ENCODE measurements at regions not wholly inside any gene's neighbourhood (a gene's known extent, or its start where the extent isn't known, plus 50 kb on each side); places are given as distances from the start of the nearest gene placed in this dataset.

- DNase-seq: no peak
Measured at GRCh38 chr5:77157732-77158532, 52.5 kb upstream of the PDE8B start.

GRCh38 chr5:77156379-77156778 is 54.1 kb upstream of the PDE8B start:
- no peak for DNase-seq

DNA sequence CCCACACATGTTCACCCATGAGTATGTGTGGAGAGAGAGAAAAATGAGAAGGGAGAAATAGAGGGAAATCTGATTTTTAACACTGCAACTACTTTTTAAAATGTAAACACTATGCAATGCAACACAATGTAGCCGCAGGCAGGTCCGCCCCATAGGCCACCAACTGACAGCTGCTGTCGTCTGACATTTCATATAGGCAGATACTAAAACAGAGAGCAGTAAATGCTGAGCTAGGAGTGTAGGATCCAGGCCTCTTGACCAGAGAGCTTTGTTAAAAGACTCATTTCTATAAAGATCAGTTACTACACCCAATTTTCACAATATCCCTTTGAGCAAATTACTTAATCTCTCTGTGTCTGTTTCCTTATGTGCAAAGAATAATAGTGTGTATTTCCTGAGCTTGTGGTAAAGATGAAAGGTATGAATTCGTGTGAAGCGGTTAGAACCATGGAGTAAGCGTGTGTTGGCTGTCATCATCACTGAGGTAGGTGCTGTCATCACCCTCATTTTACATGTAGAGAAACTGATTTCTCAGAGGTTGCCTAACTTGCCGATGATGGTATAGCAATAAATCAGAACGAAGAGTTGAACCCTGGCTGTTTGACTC is 55.2 kb upstream of the PDE8B start:
- no peak for DNase-seq

DNA sequence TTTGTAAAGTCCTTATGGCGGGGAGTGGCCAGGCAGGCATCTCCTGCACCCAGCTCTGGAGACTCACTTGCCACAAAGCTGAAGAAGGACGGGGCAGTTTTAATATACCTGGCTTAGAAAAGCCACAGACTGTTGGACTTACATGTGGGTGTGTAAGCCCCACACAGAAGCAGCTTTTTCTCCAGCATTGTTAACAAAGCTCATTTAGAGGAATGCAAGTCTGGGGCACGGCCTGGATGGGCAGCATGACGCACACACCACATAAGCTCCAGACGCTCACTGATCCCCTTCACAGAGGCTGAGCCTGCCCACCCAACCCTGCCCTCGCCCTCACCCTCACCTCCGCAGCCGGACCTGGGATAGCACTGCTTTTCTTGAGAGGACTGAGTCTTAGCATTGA is 58.0 kb upstream of the PDE8B start:
- no peak for DNase-seq

GRCh38 chr5:77151501-77151900 is 59.0 kb upstream of the PDE8B start:
- DNase-seq: no peak

DNA sequence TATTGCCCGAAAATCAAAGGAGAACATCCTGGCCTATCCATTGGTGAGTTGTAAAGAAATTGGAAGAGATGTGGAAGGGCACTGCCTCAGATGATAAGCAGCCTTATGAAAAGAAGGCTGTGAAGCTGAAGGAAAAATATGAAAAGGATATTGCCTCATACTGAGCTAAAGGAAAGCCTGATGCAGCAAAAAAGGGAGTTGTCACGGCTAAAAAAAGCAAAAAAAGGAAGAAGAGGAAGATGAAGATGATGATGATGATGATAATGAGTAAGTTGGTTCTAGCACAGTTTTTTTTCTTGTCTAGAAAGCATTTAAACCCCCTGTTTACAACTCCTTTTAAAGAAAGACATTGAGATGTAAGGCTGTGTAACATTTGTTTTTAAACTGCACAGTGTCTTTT is 59.8 kb upstream of the ZBED3 start:
- DNase-seq: no peak

- DNase-seq: no peak
Measured at GRCh38 chr5:77145666-77146065, 58.6 kb upstream of the ZBED3 start.

- no peak for DNase-seq
Measured at GRCh38 chr5:77144837-77145139, 57.7 kb upstream of the ZBED3 start.

- DNase-seq: peak; percentile 20
Measured at GRCh38 chr5:77143998-77144836, 57.1 kb upstream of the ZBED3 start.

GRCh38 chr5:77140350-77140749 is 53.3 kb upstream of the ZBED3 start:
- no peak for DNase-seq

GRCh38 chr5:77139001-77139400 is 51.9 kb upstream of the ZBED3 start:
- DNase-seq: no peak
